OCI-LY7 (cell line): ENCODE measurements at regions not wholly inside any gene's neighbourhood (a gene's known extent, or its start where the extent isn't known, plus 50 kb on each side); places are given as distances from the start of the nearest gene placed in this dataset.

ENCODE experiments used
- BruUV-seq: library from RNA; stranded (reverse); fragments of 400-500 nt; replicated peaks from 2 replicates; lab custom pipeline; 2021; lab: Mats Ljungman, UMichigan
- CTCF ChIA-PET: fragments of 300-600 bp; sonication (Branson Sonifier 250); formaldehyde crosslinking; loops from one replicate; lab custom pipeline; 2022; ENCODE audit warnings: antibody characterized with exemption; ENCODE audit not compliant: unreplicated experiment; lab: Charles Lee
- POLR2A ChIA-PET: fragments of 300-600 bp; sonication (Branson Sonifier 250); formaldehyde crosslinking; loops from one replicate; lab custom pipeline; 2022; ENCODE audit warnings: antibody characterized with exemption; lab: Charles Lee
- DNase-seq: peaks from one replicate; pipeline ENCODE4 v3.0.0-alpha.2; 2015; ENCODE audit warnings: low spot score
- H2AFZ ChIP-seq: fragments of 200-600 bp; sonication (generic), shearing (Covaris generic); 2 replicates; pipeline ENCODE4 v1.6.1; 2014; ENCODE audit warnings: mild to moderate bottlenecking, antibody characterized with exemption, low read length, moderate library complexity
- H3K27ac ChIP-seq: fragments of 200-600 bp; sonication (generic); 2 replicates; pipeline ENCODE4 v1.5.1; 2014; ENCODE audit warnings: mixed run types, low read depth, mild to moderate bottlenecking, moderate library complexity, low read length, inconsistent platforms; ENCODE audit not compliant: poor library complexity, severe bottlenecking
- H3K36me3 ChIP-seq: fragments of 200-600 bp; sonication (generic); 2 replicates; pipeline ENCODE4 v1.6.1; 2014; ENCODE audit warnings: mild to moderate bottlenecking, antibody characterized with exemption, low read length, moderate library complexity, mixed read lengths; ENCODE audit not compliant: insufficient read depth
- H3K4me1 ChIP-seq: fragments of 200-600 bp; sonication (generic); 2 replicates; pipeline ENCODE4 v1.5.1; 2014; ENCODE audit warnings: mild to moderate bottlenecking, low read length; ENCODE audit not compliant: insufficient read depth, poor library complexity, severe bottlenecking
- H3K4me2 ChIP-seq: fragments of 200-600 bp; sonication (generic); 2 replicates; pipeline ENCODE4 v1.6.1; 2014; ENCODE audit warnings: mild to moderate bottlenecking, low read length
- H3K4me3 ChIP-seq: fragments of 200-600 bp; sonication (generic); 2 replicates; pipeline ENCODE4 v1.5.1; 2014; ENCODE audit warnings: mild to moderate bottlenecking, low read depth, low read length; ENCODE audit not compliant: poor library complexity, severe bottlenecking
- H3K79me2 ChIP-seq: fragments of 200-600 bp; sonication (generic); 2 replicates; pipeline ENCODE4 v1.6.1; 2016; ENCODE audit warnings: low read depth, mild to moderate bottlenecking, low read length, moderate library complexity, mixed read lengths; ENCODE audit not compliant: insufficient read depth
- H3K9me2 ChIP-seq: fragments of 200-600 bp; sonication (generic); 2 replicates; pipeline ENCODE4 v1.6.1; 2016; ENCODE audit warnings: mild to moderate bottlenecking, low read length, mixed read lengths; ENCODE audit not compliant: insufficient read depth
- H3K9me3 ChIP-seq: fragments of 200-600 bp; sonication (generic); 2 replicates; pipeline ENCODE4 v1.6.1; 2014; ENCODE audit warnings: mild to moderate bottlenecking, mixed run types, low read length, mixed read lengths
- H4K20me1 ChIP-seq: fragments of 200-600 bp; sonication (generic); 2 replicates; pipeline ENCODE4 v1.6.1; 2014; ENCODE audit warnings: mild to moderate bottlenecking, antibody characterized with exemption, low read length, moderate library complexity, mixed read lengths; ENCODE audit not compliant: insufficient read depth
- CTCF ChIP-seq: fragments of 200-600 bp; sonication (generic); conservative IDR thresholded peaks from 2 replicates; pipeline ENCODE4 v1.5.1; 2014; ENCODE audit warnings: mild to moderate bottlenecking, antibody characterized with exemption, low read length, moderate library complexity, mixed read lengths
- EZH2phosphoT487 ChIP-seq: fragments of 200-600 bp; sonication (generic); IDR thresholded peaks from 2 replicates; pipeline ENCODE4 v1.6.1; 2018; ENCODE audit warnings: low read depth, borderline replicate concordance, mild to moderate bottlenecking, mixed run types, antibody characterized with exemption, low read length, moderate library complexity, mixed read lengths
- intact Hi-C: fragments of 100-400 bp; cut with micrococcal nuclease; formaldehyde crosslinking; loops from one replicate; pipeline ENCODE4 v1.10.0; 2022; ENCODE audit not compliant: unreplicated experiment

- Histone ChIP-seq H2AFZ (no peak overlapping the region), H3K36me3 (no peaks in the 10 kb centered on the region), H3K4me2 (no peak overlapping the region), H3K9me3 (no peaks in the 10 kb centered on the region), H3K79me2 (no peaks in the 10 kb centered on the region), H3K4me1 (no peaks in the 10 kb centered on the region), H4K20me1 (no peaks in the 10 kb centered on the region), H3K9me2 (no peaks in the 10 kb centered on the region), H3K27ac (no peak overlapping the region), H3K4me3 (no peak overlapping the region)
- no TSS peak for BruUV-seq
- CTCF ChIA-PET = no interaction called here
- DNase-seq = no peak
- POLR2A ChIA-PET = no interaction called here
- intact Hi-C loops = no loop called here
- TF ChIP-seq CTCF = no peak
- TF ChIP-seq EZH2phosphoT487 = no peak
Observed at GRCh38 chr3:106756901-106757300, 620.3 kb upstream of the CCDC54 start.

DNA sequence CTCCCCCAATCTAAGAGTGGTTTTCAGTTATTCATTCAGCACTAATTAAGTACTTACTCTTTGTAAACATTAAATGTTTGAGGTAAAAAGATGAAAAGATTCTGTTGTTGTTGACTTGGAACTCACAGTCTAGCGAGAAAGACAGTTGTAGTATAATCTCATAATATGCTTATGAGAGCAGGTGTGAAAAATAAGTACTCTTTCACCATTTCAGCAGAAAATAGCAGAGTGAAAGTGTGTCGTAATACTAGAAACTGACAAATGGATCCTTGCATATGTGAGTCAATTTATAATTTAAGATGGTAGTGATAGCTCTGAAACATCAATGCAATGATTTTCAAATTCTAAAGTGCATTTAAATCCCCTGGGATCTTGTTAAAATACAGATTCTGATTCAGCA, 618.8 kb upstream of the CCDC54 start:
- H3K4me2 ChIP-seq = no peak overlapping the region
- no peak overlapping the region for H3K4me3 ChIP-seq
- H3K36me3 ChIP-seq = no peaks in the 10 kb centered on the region
- H3K9me3 ChIP-seq = no peaks in the 10 kb centered on the region
- intact Hi-C loops = no loop called here
- no TSS peak for BruUV-seq
- TF ChIP-seq EZH2phosphoT487 (no peak), CTCF (no peak)
- ChIA-PET CTCF (no interaction called here), POLR2A (no interaction called here)
- H3K27ac ChIP-seq = no peak overlapping the region
- no peaks in the 10 kb centered on the region for H3K79me2 ChIP-seq
- no peaks in the 10 kb centered on the region for H3K9me2 ChIP-seq
- H2AFZ ChIP-seq = no peak overlapping the region
- H3K4me1 ChIP-seq = no peaks in the 10 kb centered on the region
- DNase-seq = no peak
- H4K20me1 ChIP-seq = no peaks in the 10 kb centered on the region

GRCh38 chr3:106759731-106760130, 617.5 kb upstream of the CCDC54 start:
- no peak overlapping the region for H2AFZ ChIP-seq
- no peak overlapping the region for H3K4me3 ChIP-seq
- BruUV-seq = no TSS peak
- TF ChIP-seq CTCF (no peak), EZH2phosphoT487 (no peak)
- no peaks in the 10 kb centered on the region for H3K36me3 ChIP-seq
- no peaks in the 10 kb centered on the region for H4K20me1 ChIP-seq
- H3K4me1 ChIP-seq = no peaks in the 10 kb centered on the region
- no peak overlapping the region for H3K27ac ChIP-seq
- no peak overlapping the region for H3K4me2 ChIP-seq
- CTCF ChIA-PET = no interaction called here
- H3K9me3 ChIP-seq = no peaks in the 10 kb centered on the region
- no peak for DNase-seq
- POLR2A ChIA-PET = no interaction called here
- H3K79me2 ChIP-seq = no peaks in the 10 kb centered on the region
- H3K9me2 ChIP-seq = no peaks in the 10 kb centered on the region
- intact Hi-C loops = no loop called here
